Activated CD4-positive, alpha-beta T cell treated with anti-CD3 and anti-CD28 coated beads for 36 hours (primary cell): ENCODE measurements at regions not wholly inside any gene's neighbourhood (a gene's known extent, or its start where the extent isn't known, plus 50 kb on each side); places are given as distances from the start of the nearest gene placed in this dataset.

Experiments
- ATAC-seq: fragments of 200-7000 bp; cut with Tn5 transposase; one replicate; pipeline ENCODE4 v1.10.0; 2021; ENCODE audit warnings: mild to moderate bottlenecking, moderate library complexity
- CTCF ChIA-PET: fragments of 350-600 bp; sonication (Branson Sonifier 250); formaldehyde crosslinking; loops from one replicate; lab custom pipeline; 2021; ENCODE audit warnings: antibody characterized with exemption; lab: Charles Lee
- POLR2A ChIA-PET: fragments of 350-600 bp; sonication (Branson Sonifier 250); formaldehyde crosslinking; loops from one replicate; lab custom pipeline; 2021; ENCODE audit warnings: antibody characterized with exemption, inconsistent platforms; lab: Charles Lee
- DNase-seq: peaks from one replicate; pipeline ENCODE4 v3.0.0-alpha.2; 2020
- H3K27ac Mint-ChIP-seq: one replicate; pipeline ENCODE4 v1.8.0; 2021; ENCODE audit warnings: mixed read lengths
- H3K27me3 Mint-ChIP-seq: one replicate; pipeline ENCODE4 v1.8.0; 2021; ENCODE audit warnings: mixed read lengths
- H3K36me3 Mint-ChIP-seq: one replicate; pipeline ENCODE4 v1.8.0; 2021; ENCODE audit warnings: low read depth, mixed read lengths
- H3K4me1 Mint-ChIP-seq: one replicate; pipeline ENCODE4 v1.8.0; 2021; ENCODE audit warnings: mixed read lengths
- H3K4me3 Mint-ChIP-seq: one replicate; pipeline ENCODE4 v1.8.0; 2021; ENCODE audit warnings: mild to moderate bottlenecking, moderate library complexity, mixed read lengths
- H3K9me3 Mint-ChIP-seq: one replicate; pipeline ENCODE4 v1.8.0; 2021; ENCODE audit warnings: low read depth, mixed read lengths
- intact Hi-C, 2 experiments: fragments of 100-400 bp; cut with DNase I in 1 of 2; cut with micrococcal nuclease in 1 of 2; formaldehyde crosslinking; loops; one replicate each; pipeline versions ENCODE4 v1.14.2 to v1.15.1; 2022 to 2024; cut with DNase I, micrococcal nuclease

- no peak for DNase-seq
- Mint-ChIP-seq H3K36me3 (no peaks in the 10 kb centered on the region), H3K27me3 (no peaks in the 10 kb centered on the region), H3K27ac (no peak overlapping the region), H3K4me1 (peaks cover 34% of the 10 kb centered on the region), H3K9me3 (no peaks in the 10 kb centered on the region), H3K4me3 (no peak overlapping the region)
- CTCF ChIA-PET = no interaction called here
- no peak for ATAC-seq
- POLR2A ChIA-PET = no interaction called here
- intact Hi-C loops = no loop called here
Measured at GRCh38 chr2:12267042-12267441, 449.7 kb upstream of the TRIB2 start.

- CTCF ChIA-PET = no interaction called here
- Mint-ChIP-seq H3K36me3 (no peaks in the 10 kb centered on the region), H3K27me3 (no peaks in the 10 kb centered on the region), H3K4me3 (no peak overlapping the region), H3K27ac (no peak overlapping the region), H3K9me3 (no peaks in the 10 kb centered on the region), H3K4me1 (peaks cover 20% of the 10 kb centered on the region)
- intact Hi-C loops = no loop called here
- DNase-seq (no peak), ATAC-seq (no peak)
- POLR2A ChIA-PET = no interaction called here
Measured at GRCh38 chr2:12269041-12269972, 447.4 kb upstream of the TRIB2 start.

- Mint-ChIP-seq H3K27me3 (no peaks in the 10 kb centered on the region), H3K4me1 (peaks cover 12% of the 10 kb centered on the region), H3K4me3 (no peak overlapping the region), H3K27ac (no peak overlapping the region), H3K36me3 (no peaks in the 10 kb centered on the region), H3K9me3 (no peaks in the 10 kb centered on the region)
- ATAC-seq (peak; percentile 98), DNase-seq (peak; percentile 45)
- intact Hi-C loops = loop anchor here (1.0 kb wide), 1 partner anchor 23 kb away; no protein-coding TSS in a partner anchor
- ChIA-PET POLR2A (interaction anchor here (0.6 to 1.1 kb wide), 3 partner anchors 23 to 160 kb away, joined by 3 to 4 read pairs (median 3); no protein-coding TSS in a partner anchor), CTCF (interaction anchor here (1.2 to 2.0 kb wide), 2 partner anchors 9 to 23 kb away, joined by 4 to 5 read pairs; no protein-coding TSS in a partner anchor)
Measured at GRCh38 chr2:12270876-12271588, 445.7 kb upstream of the TRIB2 start.

GRCh38 chr2:12271589-12271984 lies 445.1 kb upstream of the TRIB2 start:
- Mint-ChIP-seq H3K27ac (no peak overlapping the region), H3K36me3 (no peaks in the 10 kb centered on the region)

GRCh38 chr2:12273111-12273510 lies 443.6 kb upstream of the TRIB2 start:
- CTCF ChIA-PET = no interaction called here
- no peak overlapping the region for H3K27ac Mint-ChIP-seq
- H3K27me3 Mint-ChIP-seq = peaks cover 3% of the 10 kb centered on the region
- intact Hi-C loops = no loop called here
- H3K4me3 Mint-ChIP-seq = no peak overlapping the region
- ATAC-seq = no peak
- no peak for DNase-seq
- no peaks in the 10 kb centered on the region for H3K36me3 Mint-ChIP-seq
- peaks cover 19% of the 10 kb centered on the region for H3K4me1 Mint-ChIP-seq
- POLR2A ChIA-PET = no interaction called here
- no peaks in the 10 kb centered on the region for H3K9me3 Mint-ChIP-seq

More at GRCh38 chr2:12271589-12271984, 445.1 kb upstream of the TRIB2 start:
- ChIA-PET POLR2A (interaction anchor here (0.6 to 1.1 kb wide), 3 partner anchors 22 to 160 kb away, joined by 3 to 4 read pairs (median 3); no protein-coding TSS in a partner anchor), CTCF (interaction anchor here (0.6 to 2.0 kb wide), 3 partner anchors 9 to 677 kb away, joined by 4 to 5 read pairs (median 4); no protein-coding TSS in a partner anchor)
- intact Hi-C loops = loop anchor here (1.0 kb wide), 1 partner anchor 23 kb away; no protein-coding TSS in a partner anchor
- DNase-seq = no peak
- Mint-ChIP-seq H3K27me3 (no peaks in the 10 kb centered on the region), H3K4me3 (no peak overlapping the region), H3K9me3 (no peaks in the 10 kb centered on the region), H3K4me1 (peaks cover 12% of the 10 kb centered on the region)
- peak; percentile 37 for ATAC-seq

GRCh38 chr2:12274591-12274990 lies 442.1 kb upstream of the TRIB2 start:
- Mint-ChIP-seq H3K4me1 (peaks cover 19% of the 10 kb centered on the region), H3K27ac (no peak overlapping the region), H3K9me3 (peaks cover 2% of the 10 kb centered on the region), H3K27me3 (peaks cover 3% of the 10 kb centered on the region), H3K36me3 (no peaks in the 10 kb centered on the region), H3K4me3 (no peak overlapping the region)
- intact Hi-C loops = no loop called here
- CTCF ChIA-PET = no interaction called here
- ATAC-seq (no peak), DNase-seq (no peak)
- POLR2A ChIA-PET = no interaction called here

- H3K9me3 Mint-ChIP-seq = peaks cover 2% of the 10 kb centered on the region
- no peak for DNase-seq
- no peaks in the 10 kb centered on the region for H3K36me3 Mint-ChIP-seq
- no peak overlapping the region for H3K4me3 Mint-ChIP-seq
- CTCF ChIA-PET = interaction anchor here (0.8 kb wide), 1 partner anchor 197 kb away, joined by 3 read pairs; no protein-coding TSS in a partner anchor
- H3K27ac Mint-ChIP-seq = no peak overlapping the region
- POLR2A ChIA-PET = no interaction called here
- intact Hi-C loops = no loop called here
- ATAC-seq = no peak
- peaks cover 11% of the 10 kb centered on the region for H3K27me3 Mint-ChIP-seq
- peaks cover 7% of the 10 kb centered on the region for H3K4me1 Mint-ChIP-seq
Measured at GRCh38 chr2:12277241-12278034, 439.3 kb upstream of the TRIB2 start.

- Mint-ChIP-seq H3K9me3 (peaks cover 2% of the 10 kb centered on the region), H3K36me3 (no peaks in the 10 kb centered on the region)
Measured at GRCh38 chr2:12278217-12278750, 438.5 kb upstream of the TRIB2 start.

GRCh38 chr2:12282780-12283695 lies 433.7 kb upstream of the TRIB2 start:
- intact Hi-C loops = no loop called here
- peaks cover 19% of the 10 kb centered on the region for H3K4me1 Mint-ChIP-seq
- peaks cover 17% of the 10 kb centered on the region for H3K27me3 Mint-ChIP-seq
- DNase-seq (no peak), ATAC-seq (no peak)
- POLR2A ChIA-PET = no interaction called here
- H3K36me3 Mint-ChIP-seq = no peaks in the 10 kb centered on the region
- CTCF ChIA-PET = interaction anchor here (0.6 kb wide), 1 partner anchor 21 kb away, joined by 3 read pairs; no protein-coding TSS in a partner anchor
- H3K27ac Mint-ChIP-seq = no peak overlapping the region
- H3K9me3 Mint-ChIP-seq = peaks cover 2% of the 10 kb centered on the region
- no peak overlapping the region for H3K4me3 Mint-ChIP-seq

More at GRCh38 chr2:12278217-12278750, 438.5 kb upstream of the TRIB2 start:
- ChIA-PET POLR2A (no interaction called here), CTCF (no interaction called here)
- intact Hi-C loops = no loop called here
- H3K27me3 Mint-ChIP-seq = peaks cover 13% of the 10 kb centered on the region
- H3K27ac Mint-ChIP-seq = no peak overlapping the region
- no peak for DNase-seq
- H3K4me3 Mint-ChIP-seq = no peak overlapping the region
- peaks cover 7% of the 10 kb centered on the region for H3K4me1 Mint-ChIP-seq
- ATAC-seq = no peak

GRCh38 chr2:12284037-12284436 lies 432.7 kb upstream of the TRIB2 start:
- peaks cover 19% of the 10 kb centered on the region for H3K4me1 Mint-ChIP-seq
- peaks cover 22% of the 10 kb centered on the region for H3K27me3 Mint-ChIP-seq
- H3K9me3 Mint-ChIP-seq = peaks cover 2% of the 10 kb centered on the region
- intact Hi-C loops = loop anchor here (1.0 kb wide), 2 partner anchors 10 to 454 kb away; no protein-coding TSS in a partner anchor
- H3K4me3 Mint-ChIP-seq = no peak overlapping the region
- POLR2A ChIA-PET = no interaction called here
- H3K36me3 Mint-ChIP-seq = no peaks in the 10 kb centered on the region
- ATAC-seq = no peak
- CTCF ChIA-PET = interaction anchor here (0.6 kb wide), 2 partner anchors 20 to 725 kb away, joined by 3 read pairs; no protein-coding TSS in a partner anchor
- DNase-seq = no peak
- no peak overlapping the region for H3K27ac Mint-ChIP-seq
